ENCODE measurements at regions not wholly inside any gene's neighbourhood (a gene's known extent, or its start where the extent isn't known, plus 50 kb on each side); places are given as distances from the start of the nearest gene placed in this dataset.
A peak's percentile ranks its signal among the peaks of the same experiment; 100 is the strongest.
"Not testable (repeated sequence)": the region's sequence is repeated elsewhere in the genome, so short reads cannot be mapped to it uniquely, and the experiment has no call there.

- intact Hi-C loops (cut with DNase I; ENCODE audit: low total_unique reads), result no loop called here
- WGBS, 2 donors, result 64 to 68% methylated on average over 6 of the region's 6 CpGs
- no peak for TF ChIP-seq POLR2A (IDR thresholded peaks at IDR 0.05)
- no peak for TF ChIP-seq CTCF (IDR thresholded peaks at IDR 0.05)
- DNase-seq (ENCODE audit: low spot score in 2 of 2), result peak; percentile 6 to 17
- no peak overlapping the region for H3K4me3 ChIP-seq (ENCODE audit: low read depth, poor library complexity, severe bottlenecking)
Measured at GRCh38 chr11:134657631-134658030, 245.6 kb upstream of the B3GAT1 start.

GRCh38 chr11:134656861-134657540 is 245.0 kb upstream of the B3GAT1 start:
- no peak for TF ChIP-seq POLR2A (IDR thresholded peaks at IDR 0.05)
- no peak for TF ChIP-seq CTCF (IDR thresholded peaks at IDR 0.05)
- DNase-seq (ENCODE audit: low spot score in 2 of 2), result peak; percentile 2 to 57
- intact Hi-C loops (cut with DNase I; ENCODE audit: low total_unique reads), result no loop called here
- H3K4me3 ChIP-seq (ENCODE audit: low read depth, poor library complexity, severe bottlenecking), result no peak overlapping the region
- WGBS, 2 donors, result 64 to 67% methylated on average over 28 to 29 of the region's 29 CpGs

GRCh38 chr11:134656086-134656840 is 244.2 kb upstream of the B3GAT1 start:
- WGBS, 2 donors, result 83 to 86% methylated on average over 21 to 28 of the region's 29 CpGs
- DNase-seq (ENCODE audit: low spot score in 2 of 2), result peak; percentile 9 to 61
- H3K4me3 ChIP-seq (ENCODE audit: low read depth, poor library complexity, severe bottlenecking); intact Hi-C loops (cut with DNase I; ENCODE audit: low total_unique reads): not testable (repeated sequence)

GRCh38 chr11:134655189-134655989 is 243.3 kb upstream of the B3GAT1 start:
- 65 to 73% methylated on average over 9 to 11 of the region's 11 CpGs for WGBS, 2 donors
- intact Hi-C loops (cut with DNase I; ENCODE audit: low total_unique reads), result no loop called here
- TF ChIP-seq CTCF (IDR thresholded peaks at IDR 0.05), result no peak
- no peak for TF ChIP-seq POLR2A (IDR thresholded peaks at IDR 0.05)
- DNase-seq (ENCODE audit: low spot score in 2 of 2), result peak; percentile 6 to 74
- H3K4me3 ChIP-seq (ENCODE audit: low read depth, poor library complexity, severe bottlenecking), result no peak overlapping the region

GRCh38 chr11:134654161-134654915 is 242.3 kb upstream of the B3GAT1 start:
- WGBS, 2 donors, result 70 to 74% methylated on average over 20 of the region's 20 CpGs
- DNase-seq (ENCODE audit: low spot score in 2 of 2), result peak; percentile 7 to 71
- intact Hi-C loops (cut with DNase I; ENCODE audit: low total_unique reads), result no loop called here
- TF ChIP-seq CTCF (IDR thresholded peaks at IDR 0.05) (no peak), POLR2A (IDR thresholded peaks at IDR 0.05) (no peak)
- H3K4me3 ChIP-seq (ENCODE audit: low read depth, poor library complexity, severe bottlenecking), result no peak overlapping the region

Measured in lower leg skin (tissue), 4 donors.